BJ (cell line): ENCODE measurements at regions not wholly inside any gene's neighbourhood (a gene's known extent, or its start where the extent isn't known, plus 50 kb on each side); places are given as distances from the start of the nearest gene placed in this dataset.

Experiments used
- CTCF ChIA-PET: fragments of 350-600 bp; formaldehyde crosslinking; extraction: SDS; loops from one replicate; lab custom pipeline; 2021; ENCODE audit warnings: antibody characterized with exemption, inconsistent platforms; lab: Yijun Ruan, JAX
- POLR2A ChIA-PET: fragments of 300-600 bp; sonication (Branson Sonifier 250); formaldehyde crosslinking; extraction: SDS; loops from one replicate; lab custom pipeline; 2021; ENCODE audit warnings: antibody characterized with exemption; lab: Charles Lee
- DNase-seq: peaks from one replicate; pipeline ENCODE4 v3.0.0-alpha.2; 2011; ENCODE audit warnings: low read depth
- H3K27me3 ChIP-seq: 2 replicates; pipeline ENCODE4 v1.6.0; 2011; ENCODE audit warnings: low read length; ENCODE audit not compliant: control insufficient read depth, insufficient read depth
- H3K36me3 ChIP-seq: 2 replicates; pipeline ENCODE4 v1.5.1; 2011; ENCODE audit warnings: low read length; ENCODE audit not compliant: control insufficient read depth, insufficient read depth
- H3K4me3 ChIP-seq: 2 replicates; pipeline ENCODE4 v1.5.1; 2011; ENCODE audit warnings: low read depth, mild to moderate bottlenecking, control low read depth, low read length
- TF ChIP-seq, protein P1 (sequence below): IDR thresholded peaks from 2 replicates; pipeline ENCODE4 v1.5.1; 2011; ENCODE audit warnings: low read depth, mild to moderate bottlenecking, control low read depth, inconsistent platforms, low read length, moderate library complexity; ENCODE audit not compliant: insufficient read depth

GRCh38 chr7:119895320-119895719, 377.7 kb upstream of the KCND2 start:
- POLR2A ChIA-PET = no interaction called here
- TF ChIP-seq, protein P1, sequence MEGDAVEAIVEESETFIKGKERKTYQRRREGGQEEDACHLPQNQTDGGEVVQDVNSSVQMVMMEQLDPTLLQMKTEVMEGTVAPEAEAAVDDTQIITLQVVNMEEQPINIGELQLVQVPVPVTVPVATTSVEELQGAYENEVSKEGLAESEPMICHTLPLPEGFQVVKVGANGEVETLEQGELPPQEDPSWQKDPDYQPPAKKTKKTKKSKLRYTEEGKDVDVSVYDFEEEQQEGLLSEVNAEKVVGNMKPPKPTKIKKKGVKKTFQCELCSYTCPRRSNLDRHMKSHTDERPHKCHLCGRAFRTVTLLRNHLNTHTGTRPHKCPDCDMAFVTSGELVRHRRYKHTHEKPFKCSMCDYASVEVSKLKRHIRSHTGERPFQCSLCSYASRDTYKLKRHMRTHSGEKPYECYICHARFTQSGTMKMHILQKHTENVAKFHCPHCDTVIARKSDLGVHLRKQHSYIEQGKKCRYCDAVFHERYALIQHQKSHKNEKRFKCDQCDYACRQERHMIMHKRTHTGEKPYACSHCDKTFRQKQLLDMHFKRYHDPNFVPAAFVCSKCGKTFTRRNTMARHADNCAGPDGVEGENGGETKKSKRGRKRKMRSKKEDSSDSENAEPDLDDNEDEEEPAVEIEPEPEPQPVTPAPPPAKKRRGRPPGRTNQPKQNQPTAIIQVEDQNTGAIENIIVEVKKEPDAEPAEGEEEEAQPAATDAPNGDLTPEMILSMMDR = no peak
- Histone ChIP-seq H3K27me3 (no peaks in the 10 kb centered on the region), H3K4me3 (no peak overlapping the region), H3K36me3 (no peaks in the 10 kb centered on the region)
- DNase-seq = no peak
- CTCF ChIA-PET = no interaction called here

- Histone ChIP-seq H3K4me3 (no peak overlapping the region), H3K27me3 (no peaks in the 10 kb centered on the region), H3K36me3 (no peaks in the 10 kb centered on the region)
- TF ChIP-seq, protein P1 = no peak
- ChIA-PET POLR2A (no interaction called here), CTCF (no interaction called here)
- DNase-seq = no peak
Observed at GRCh38 chr7:119896386-119896785, 376.6 kb upstream of the KCND2 start.

GRCh38 chr7:119900996-119901672, 371.8 kb upstream of the KCND2 start:
- DNase-seq = no peak
- ChIA-PET POLR2A (no interaction called here), CTCF (interaction anchor here (1.3 kb wide), 1 partner anchor 12 kb away, joined by 3 read pairs; no protein-coding TSS in a partner anchor)
- Histone ChIP-seq H3K36me3 (no peaks in the 10 kb centered on the region), H3K4me3 (no peak overlapping the region), H3K27me3 (no peaks in the 10 kb centered on the region)
- TF ChIP-seq, protein P1 = no peak

GRCh38 chr7:119903085-119903484, 369.9 kb upstream of the KCND2 start:
- Histone ChIP-seq H3K36me3 (no peaks in the 10 kb centered on the region), H3K4me3 (no peak overlapping the region), H3K27me3 (no peaks in the 10 kb centered on the region)
- TF ChIP-seq, protein P1 = no peak
- ChIA-PET POLR2A (no interaction called here), CTCF (no interaction called here)
- DNase-seq = no peak

DNA sequence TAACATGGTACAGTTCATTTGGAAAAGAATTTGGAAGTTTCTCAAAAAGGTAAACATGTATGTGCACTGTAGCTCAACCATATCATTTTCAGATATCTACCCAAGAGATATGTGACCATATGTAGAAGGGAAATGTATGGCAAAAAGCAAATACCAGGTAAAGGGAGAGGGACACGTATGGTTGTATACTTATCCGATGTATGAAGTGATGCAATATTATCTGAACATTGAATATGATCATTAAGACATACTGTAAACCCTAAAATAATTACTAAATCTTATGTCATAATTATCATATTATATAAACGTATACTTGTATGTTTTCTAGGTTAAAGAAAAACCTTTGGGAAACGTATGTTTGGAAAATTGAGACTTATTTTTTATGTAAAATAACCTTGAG, 367.5 kb upstream of the KCND2 start:
- Histone ChIP-seq H3K4me3 (no peak overlapping the region), H3K27me3 (no peaks in the 10 kb centered on the region), H3K36me3 (no peaks in the 10 kb centered on the region)
- DNase-seq = no peak
- TF ChIP-seq, protein P1 = no peak
- POLR2A ChIA-PET = no interaction called here
- CTCF ChIA-PET = no interaction called here
